HPDE6-E6E7 (cell line): ENCODE measurements at regions not wholly inside any gene's neighbourhood (a gene's known extent, or its start where the extent isn't known, plus 50 kb on each side); places are given as distances from the start of the nearest gene placed in this dataset.
A peak's percentile ranks its signal among the peaks of the same experiment; 100 is the strongest.
"Not testable (repeated sequence)": the region's sequence is repeated elsewhere in the genome, so short reads cannot be mapped to it uniquely, and the experiment has no call there.

ENCODE experiments used
- DNase-seq: peaks from one replicate; pipeline ENCODE4 v3.0.0; 2011; ENCODE audit warnings: missing footprints; ENCODE audit errors: extremely low spot score

GRCh38 chr1:70671006-70671405 lies 259.9 kb downstream of the CTH start:
- no peak for DNase-seq

- no peak for DNase-seq
Observed at GRCh38 chr1:70672442-70672888, 261.4 kb downstream of the CTH start.

GRCh38 chr1:70674941-70675685 lies 264.0 kb downstream of the CTH start:
- DNase-seq: no peak

- no peak for DNase-seq
Observed at GRCh38 chr1:70675737-70676156, 264.7 kb downstream of the CTH start.

DNA sequence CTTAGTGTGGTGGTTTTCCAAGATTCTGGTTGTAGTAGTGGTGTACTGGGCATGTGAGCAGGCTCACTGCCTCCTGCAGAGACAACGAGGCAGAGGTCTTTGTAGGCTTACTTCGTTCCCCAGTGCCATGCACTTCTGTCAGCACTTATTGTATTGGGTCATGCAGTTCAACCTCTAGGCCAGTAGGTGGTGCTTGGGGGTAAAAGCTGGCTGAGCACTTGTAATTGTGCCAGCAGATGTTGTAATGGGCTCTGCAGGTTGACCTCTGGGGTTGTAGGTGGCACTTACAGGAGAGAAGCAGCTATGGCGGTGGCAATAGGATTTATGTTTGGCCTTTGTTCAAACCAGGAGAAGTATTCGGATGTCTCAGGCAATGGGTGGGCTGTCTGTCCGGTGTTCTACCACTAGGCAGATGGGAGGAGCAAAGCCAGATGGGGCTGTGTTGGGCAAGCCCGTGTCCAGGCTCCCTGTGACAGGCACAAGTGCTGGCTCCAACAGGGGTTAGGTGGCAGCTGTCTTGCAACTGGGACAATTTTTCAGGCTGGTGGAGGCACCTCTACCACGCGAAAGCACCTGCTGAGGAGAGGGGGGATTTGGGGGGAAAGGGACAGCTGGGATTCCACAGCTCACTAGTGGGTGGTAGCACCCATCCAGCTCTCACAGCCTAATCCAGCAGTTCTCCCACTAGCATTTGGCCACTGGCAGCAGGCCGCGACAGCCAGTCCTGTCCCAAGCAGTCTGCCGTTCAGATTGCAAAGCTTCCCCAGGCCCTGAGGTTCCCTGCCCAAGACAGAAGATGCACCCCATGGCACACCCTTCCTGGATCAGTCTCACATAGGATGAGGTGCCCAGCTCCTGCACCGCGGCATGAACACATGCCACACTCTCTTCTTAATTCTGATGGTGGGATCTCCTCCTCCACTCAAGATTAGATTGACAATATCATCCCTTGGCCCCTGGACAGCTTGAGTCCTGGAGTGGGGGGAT lies 274.5 kb downstream of the CTH start:
- DNase-seq: peak; percentile 22

DNA sequence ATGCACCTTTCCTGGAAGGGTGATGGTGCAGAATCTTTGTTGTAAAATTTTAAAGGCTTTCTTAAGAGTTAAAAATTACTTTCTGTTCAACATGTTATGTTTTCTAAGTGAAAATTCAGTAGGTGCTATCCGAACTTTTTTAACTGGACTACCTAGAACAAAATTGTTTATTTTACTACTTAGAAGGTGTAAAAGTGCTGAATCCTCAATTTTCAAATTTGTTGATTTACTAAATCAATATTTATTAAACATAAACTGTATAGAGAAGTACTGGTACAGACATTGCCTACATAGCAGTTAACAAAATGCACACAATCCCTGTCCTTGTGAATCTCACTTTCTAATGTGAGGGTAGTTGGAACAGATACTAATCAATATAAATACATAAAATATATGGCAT lies 277.5 kb downstream of the CTH start:
- DNase-seq: no peak

- no peak for DNase-seq
Observed at GRCh38 chr1:70706381-70707037, 295.4 kb downstream of the CTH start.

DNA sequence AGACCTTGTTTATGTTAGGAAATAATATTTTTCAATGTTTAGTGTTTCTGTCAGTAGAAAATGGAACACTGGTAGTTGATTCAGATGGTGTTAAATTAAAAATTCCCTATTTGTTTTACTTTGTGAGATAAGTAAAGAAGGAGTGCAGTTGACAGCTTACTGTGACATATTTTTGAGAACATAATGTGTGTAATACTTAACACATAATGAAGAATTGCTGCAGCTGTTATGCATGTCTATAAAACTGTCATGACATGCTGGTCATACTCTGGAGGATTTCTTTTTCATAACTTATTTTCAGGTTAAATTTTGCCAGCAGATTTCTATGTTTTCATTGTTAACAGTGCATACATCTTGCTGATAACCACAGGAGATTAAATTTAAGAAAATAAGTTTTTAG lies 296.1 kb downstream of the CTH start:
- DNase-seq: no peak

DNA sequence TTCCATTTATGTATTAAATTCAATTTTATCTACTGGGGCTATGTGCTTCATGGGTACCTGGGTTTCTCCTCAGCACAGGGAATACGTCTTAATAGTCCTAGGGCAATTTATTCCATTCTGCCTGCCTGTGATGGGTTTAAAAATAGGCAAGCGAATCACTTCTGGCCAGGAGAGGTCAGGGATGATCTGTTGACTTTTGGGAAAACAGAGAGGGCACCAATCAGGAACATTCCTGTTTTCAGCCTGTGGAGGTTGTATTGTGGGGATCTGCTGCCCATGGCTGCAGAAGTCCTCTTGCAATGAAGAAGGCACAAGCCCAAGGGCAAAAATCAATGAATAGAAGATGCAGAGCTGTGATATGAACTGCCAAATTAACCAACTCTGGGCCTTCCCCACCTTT lies 303.1 kb downstream of the CTH start:
- no peak for DNase-seq

DNA sequence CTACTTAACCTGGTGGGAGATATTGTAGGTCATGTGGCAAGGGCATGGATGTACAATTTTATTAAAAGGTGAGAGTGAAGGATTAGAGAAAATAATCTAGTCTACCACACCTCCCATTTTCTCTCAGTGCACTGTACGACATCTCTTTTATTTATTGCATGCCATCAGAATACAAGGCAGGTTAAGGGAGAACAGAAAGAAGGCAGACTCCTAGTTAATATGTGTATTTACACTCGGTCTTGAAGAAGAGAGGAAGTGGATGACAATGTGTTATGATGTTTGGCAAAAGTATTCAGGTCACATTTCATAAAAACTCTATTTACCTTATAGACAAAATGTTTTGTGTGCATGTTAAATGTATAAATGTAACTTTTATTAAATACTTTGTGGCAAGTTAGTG lies 306.1 kb downstream of the CTH start:
- no peak for DNase-seq

DNA sequence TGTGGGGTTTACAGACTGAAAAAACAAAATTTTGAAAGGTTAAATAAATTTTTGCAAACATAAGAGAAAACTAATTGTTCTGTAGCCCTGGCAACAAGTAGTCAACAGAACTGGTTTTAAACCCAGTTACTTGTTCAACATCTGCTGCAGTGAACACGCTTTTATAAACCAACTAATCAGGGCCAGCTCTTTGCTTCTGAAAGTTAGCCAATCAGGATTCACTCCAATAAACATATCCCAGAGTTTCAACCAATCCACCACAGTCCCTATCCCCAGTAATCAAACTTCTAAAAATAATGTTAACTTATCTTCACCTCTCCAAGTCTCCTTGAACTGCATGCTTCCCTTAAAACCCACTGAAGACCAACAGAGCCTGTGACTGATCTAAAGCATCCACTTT lies 306.6 kb downstream of the CTH start:
- DNase-seq: no peak

- DNase-seq: no peak
Observed at GRCh38 chr1:70718086-70718630, 307.1 kb downstream of the CTH start.

DNA sequence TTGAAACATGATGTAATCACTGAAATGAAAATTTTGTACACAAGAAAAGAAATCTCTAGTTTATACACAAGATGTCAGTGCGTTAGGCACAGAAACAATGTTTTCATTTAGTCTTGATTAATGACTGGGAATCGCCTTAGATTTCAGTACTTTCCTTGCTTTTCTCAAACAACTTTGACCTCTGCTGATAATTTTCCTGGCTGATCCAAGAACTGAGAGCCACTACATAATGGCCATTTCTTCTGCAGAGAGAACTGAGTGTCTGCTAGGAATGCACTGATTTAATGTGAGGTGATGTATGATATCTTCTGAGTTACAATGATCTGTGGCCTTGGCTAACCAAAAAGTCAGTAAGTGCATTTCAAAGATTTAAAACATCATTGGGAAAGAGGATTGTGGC lies 308.1 kb downstream of the CTH start:
- no peak for DNase-seq

GRCh38 chr1:70720109-70720508 lies 309.0 kb downstream of the CTH start:
- DNase-seq: no peak

DNA sequence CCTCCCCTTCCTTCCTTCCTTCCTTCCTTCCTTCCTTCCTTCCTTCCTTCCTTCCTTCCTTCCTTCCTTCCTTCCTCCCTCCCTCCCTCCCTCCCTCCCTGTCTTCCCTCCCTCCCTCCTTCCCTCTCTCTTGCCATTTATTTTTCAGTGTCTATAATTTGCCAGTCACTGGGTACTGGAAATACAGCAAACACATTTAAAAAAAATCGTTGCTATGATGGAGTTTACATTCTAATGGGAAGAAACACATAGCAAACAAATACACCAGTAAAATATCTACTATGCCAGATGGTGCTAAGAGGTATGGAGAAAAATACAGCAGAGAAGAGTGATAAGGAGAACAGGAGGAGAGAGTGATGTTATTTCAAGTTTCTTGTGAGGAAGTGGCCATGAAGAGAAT lies 309.5 kb downstream of the CTH start:
- DNase-seq: no peak

DNA sequence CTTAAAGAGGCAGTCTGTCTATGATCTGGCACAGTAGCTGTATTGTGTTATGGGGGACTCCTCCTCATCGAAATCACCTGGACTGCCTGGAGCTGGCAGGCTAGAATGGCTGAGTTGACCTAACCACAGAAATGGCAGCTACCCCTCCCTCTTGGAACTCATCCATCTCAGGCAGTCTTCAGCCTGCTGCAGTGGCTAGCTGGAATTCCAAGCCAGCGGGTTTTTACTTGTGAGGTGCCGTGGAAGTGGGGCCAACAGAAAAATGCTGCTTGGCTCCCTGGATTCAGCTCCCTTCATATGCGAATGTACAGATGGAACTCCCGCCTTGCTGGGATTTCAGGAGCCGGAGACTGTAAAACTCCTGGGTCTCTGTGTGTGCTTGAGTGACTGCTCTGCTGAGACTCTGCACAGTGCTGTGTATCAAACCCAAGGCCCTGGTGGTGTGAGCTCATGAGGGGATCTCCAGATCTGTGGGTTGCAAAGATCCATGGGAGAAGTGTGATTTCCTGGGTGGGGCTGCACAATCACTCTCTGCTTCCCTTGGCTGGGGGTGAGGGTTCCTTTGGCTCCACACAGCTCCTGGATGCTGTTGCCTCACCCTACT lies 316.9 kb downstream of the CTH start:
- DNase-seq: no peak

GRCh38 chr1:70736518-70736917 lies 311.1 kb downstream of the PTGER3 start:
- not testable (repeated sequence) for DNase-seq

- no peak for DNase-seq
Observed at GRCh38 chr1:70737125-70737524, 310.5 kb downstream of the PTGER3 start.

- DNase-seq: no peak
Observed at GRCh38 chr1:70738624-70739023, 309.0 kb downstream of the PTGER3 start.

GRCh38 chr1:70745199-70745598 lies 302.4 kb downstream of the PTGER3 start:
- no peak for DNase-seq

DNA sequence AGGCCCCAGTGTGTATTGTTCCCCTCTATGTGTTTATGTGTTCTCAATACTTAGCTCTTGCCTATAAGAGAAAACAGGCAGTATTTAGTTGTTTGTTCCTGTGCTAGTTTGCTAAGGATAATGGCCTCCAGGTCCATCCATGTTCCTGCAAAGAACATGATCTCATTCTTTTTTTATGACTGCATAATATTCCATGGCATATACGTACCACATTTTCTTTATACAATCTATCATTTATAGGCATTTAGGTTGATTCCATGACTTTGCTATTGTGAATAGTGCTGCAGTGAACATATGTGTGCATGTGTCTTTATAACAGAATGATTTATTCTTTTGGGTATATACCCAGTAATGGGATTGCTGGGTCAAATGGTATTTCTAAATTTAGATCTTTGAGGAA lies 301.6 kb downstream of the PTGER3 start:
- DNase-seq: not testable (repeated sequence)

DNA sequence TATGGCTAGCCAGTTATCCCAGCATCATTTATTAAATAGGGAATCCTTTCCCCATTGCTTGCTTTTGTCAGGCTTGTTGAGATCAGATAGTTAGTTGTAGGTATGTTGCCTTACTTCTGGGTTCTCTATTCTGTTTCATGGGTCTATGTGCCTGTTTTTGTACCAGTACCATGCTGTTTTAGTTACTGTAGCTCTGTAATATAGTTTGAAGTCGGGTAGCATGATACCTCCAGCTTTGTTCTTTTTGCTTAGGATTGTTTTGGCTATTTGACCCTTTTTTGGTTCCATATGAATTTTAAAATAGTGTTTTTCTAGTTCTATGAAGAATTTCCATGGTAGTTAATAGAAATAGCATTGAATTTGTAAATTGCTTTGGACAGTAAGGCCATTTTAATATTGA lies 300.5 kb downstream of the PTGER3 start:
- not testable (repeated sequence) for DNase-seq
